Fibroblast of the aortic adventitia (primary cell): ENCODE measurements at regions not wholly inside any gene's neighbourhood (a gene's known extent, or its start where the extent isn't known, plus 50 kb on each side); places are given as distances from the start of the nearest gene placed in this dataset.
"Not testable (repeated sequence)": the region's sequence is repeated elsewhere in the genome, so short reads cannot be mapped to it uniquely, and the experiment has no call there.

Source experiments
- DNase-seq: peaks from one replicate; pipeline ENCODE4 v3.0.0-alpha.2; 2010; ENCODE audit warnings: low read depth
- H3K4me3 ChIP-seq: 2 replicates; pipeline ENCODE4 v1.5.1; 2011; ENCODE audit warnings: low read depth, mild to moderate bottlenecking, control low read depth, low read length, moderate library complexity
- CTCF ChIP-seq: IDR thresholded peaks from 2 replicates; pipeline ENCODE4 v1.5.1; 2011; ENCODE audit warnings: mild to moderate bottlenecking, low read length, control low read depth, inconsistent platforms; ENCODE audit not compliant: insufficient read depth

- H3K4me3 ChIP-seq, result no peak overlapping the region
- DNase-seq, result peak; percentile 39
- TF ChIP-seq CTCF, result no peak
Observed at GRCh38 chr7:79998363-79998762, 136.3 kb upstream of the GNAI1 start.

- no peak overlapping the region for H3K4me3 ChIP-seq
- no peak for TF ChIP-seq CTCF
- DNase-seq, result no peak
Observed at GRCh38 chr7:79997345-79997744, 137.3 kb upstream of the GNAI1 start.

GRCh38 chr7:79995741-79996140 is 138.9 kb upstream of the GNAI1 start:
- not testable (repeated sequence) for H3K4me3 ChIP-seq, DNase-seq

GRCh38 chr7:79988653-79989052 is 146.0 kb upstream of the GNAI1 start:
- no peak for TF ChIP-seq CTCF
- DNase-seq, result peak; percentile 44
- no peak overlapping the region for H3K4me3 ChIP-seq

- no peak overlapping the region for H3K4me3 ChIP-seq
- DNase-seq, result peak; percentile 63
- TF ChIP-seq CTCF, result no peak
Observed at GRCh38 chr7:79984210-79984609, 150.4 kb upstream of the GNAI1 start.

GRCh38 chr7:79982141-79982770 is 152.4 kb upstream of the GNAI1 start:
- peak; percentile 36 for DNase-seq
- no peak overlapping the region for H3K4me3 ChIP-seq
- TF ChIP-seq CTCF, result no peak

GRCh38 chr7:79980376-79980775 is 154.3 kb upstream of the GNAI1 start:
- no peak overlapping the region for H3K4me3 ChIP-seq
- no peak for TF ChIP-seq CTCF
- peak; percentile 56 for DNase-seq
